Fibroblast of peridontal ligament (primary cell): ENCODE measurements at regions not wholly inside any gene's neighbourhood (a gene's known extent, or its start where the extent isn't known, plus 50 kb on each side); places are given as distances from the start of the nearest gene placed in this dataset.

Experiments
- DNase-seq: peaks from one replicate; pipeline ENCODE4 v3.0.0-alpha.2; 2010; ENCODE audit errors: extremely low read depth

DNA sequence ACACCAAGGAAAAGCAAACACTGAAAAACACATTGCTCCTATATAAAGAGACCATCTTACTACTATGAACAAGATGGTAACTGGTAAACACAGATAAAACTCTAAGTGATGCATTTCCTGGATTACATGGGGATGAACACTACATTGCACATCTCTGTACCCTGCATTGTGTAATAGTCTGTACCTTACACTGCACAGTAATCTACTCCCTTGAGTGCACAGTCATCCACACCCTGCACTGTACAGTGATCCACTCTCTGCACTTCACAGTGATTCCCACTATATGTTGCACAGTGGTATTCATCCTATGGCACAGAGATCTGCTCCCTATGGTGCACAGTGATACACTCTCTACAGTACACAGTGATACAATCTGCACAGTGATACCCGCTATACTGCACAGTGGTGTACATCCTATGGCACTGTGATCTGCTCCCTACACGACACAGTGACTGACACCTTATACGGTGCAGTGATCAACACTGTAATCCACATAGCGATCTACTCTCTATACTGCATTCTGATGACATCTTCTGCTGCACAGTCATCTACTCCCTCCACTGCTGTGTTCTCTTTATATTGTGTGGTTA is 462.2 kb upstream of the RGPD4 start:
- DNase-seq = no peak

DNA sequence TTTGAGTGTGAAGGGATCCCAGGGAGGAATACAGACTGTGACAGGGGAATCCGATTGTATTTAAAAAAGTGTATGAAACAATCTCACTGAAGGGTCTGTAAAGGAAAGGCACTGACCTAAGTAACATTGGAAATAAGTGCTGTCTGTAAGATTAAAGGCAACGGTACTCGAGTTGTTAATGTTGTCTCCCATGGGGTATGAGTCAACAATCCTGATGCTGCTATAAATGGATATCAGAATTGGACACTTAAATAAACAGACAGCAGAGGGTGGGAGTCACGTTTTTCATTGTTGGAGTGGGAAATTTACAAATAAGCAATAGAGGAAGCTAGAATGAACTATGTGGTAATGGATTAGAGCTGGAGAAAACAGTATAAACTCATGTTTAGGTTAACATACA is 452.4 kb upstream of the RGPD4 start:
- DNase-seq = no peak

DNA sequence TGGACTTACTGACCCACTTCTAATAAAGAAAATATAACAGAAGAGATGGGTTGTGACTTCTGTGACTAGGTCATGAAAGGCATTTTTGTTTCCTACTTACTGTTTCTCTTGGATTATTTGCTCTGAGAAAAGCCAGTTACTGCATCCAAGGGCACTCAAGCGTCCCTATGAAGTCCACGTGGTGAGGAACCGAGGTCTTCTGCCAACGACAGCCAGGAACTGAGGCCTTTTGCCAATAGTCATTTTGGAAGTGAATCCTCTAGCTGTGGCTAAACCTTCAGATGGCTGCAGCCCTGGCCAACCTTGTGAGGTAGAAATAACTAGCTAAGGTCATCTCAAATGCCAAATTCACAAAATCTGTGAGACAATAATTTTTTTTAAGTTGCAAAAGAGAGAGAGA is 449.8 kb upstream of the RGPD4 start:
- no peak for DNase-seq

DNA sequence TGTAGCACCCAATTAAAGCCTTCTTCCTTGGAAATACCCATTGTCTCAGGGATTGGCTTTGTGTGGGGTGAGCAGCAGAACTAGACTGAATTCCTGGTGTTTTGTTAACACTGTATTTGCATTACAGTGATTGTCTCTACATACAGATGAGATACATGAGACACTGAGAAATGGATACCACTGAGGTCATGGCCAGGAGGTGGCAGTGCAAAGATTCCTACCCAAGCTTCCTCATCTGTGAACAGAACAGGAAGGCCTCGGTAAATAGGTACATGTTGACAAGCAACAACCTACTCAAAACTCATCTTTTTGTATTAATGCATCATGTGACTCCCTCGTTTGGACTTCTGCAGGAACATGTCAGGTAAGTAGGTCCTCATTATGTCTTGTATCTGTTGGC is 445.8 kb upstream of the RGPD4 start:
- no peak for DNase-seq

DNA sequence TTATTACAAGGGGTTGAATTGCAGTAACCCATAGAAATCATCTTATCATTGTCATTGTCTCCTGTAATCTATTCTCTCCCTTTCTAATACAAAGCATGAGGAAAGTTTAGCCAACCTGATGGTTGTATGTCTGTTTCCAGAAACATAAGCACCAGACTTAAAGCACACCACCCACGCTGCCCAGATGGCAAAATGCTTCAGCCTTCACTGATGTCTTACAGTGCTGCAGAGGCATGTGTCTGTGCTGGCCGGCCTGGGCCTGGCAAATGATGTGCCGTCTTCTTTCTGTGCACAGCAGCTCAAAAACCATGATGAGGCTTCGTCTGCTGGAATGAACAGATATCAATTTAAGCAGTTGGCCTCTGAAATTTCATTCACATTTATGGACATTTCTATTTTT is 443.0 kb upstream of the RGPD4 start:
- DNase-seq = no peak

DNA sequence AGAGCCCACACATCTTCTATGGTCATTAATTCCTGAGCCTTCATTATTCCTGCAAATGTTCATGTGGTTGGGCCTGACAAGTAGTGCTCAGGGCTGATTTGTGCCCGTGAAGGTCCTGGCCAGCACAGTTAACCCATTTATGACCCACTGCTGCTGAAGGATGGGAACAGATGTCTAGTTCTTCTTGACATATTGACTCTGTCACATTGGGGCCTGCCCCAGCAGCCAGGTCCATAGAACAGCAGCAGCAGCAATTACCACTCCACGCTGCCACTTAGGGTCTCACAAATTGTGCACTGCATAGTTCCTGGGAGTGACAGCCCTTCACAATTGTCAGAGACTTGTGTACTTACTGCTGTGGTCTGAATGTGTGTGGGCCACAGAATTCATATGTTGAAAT is 442.3 kb upstream of the RGPD4 start:
- DNase-seq = no peak

DNA sequence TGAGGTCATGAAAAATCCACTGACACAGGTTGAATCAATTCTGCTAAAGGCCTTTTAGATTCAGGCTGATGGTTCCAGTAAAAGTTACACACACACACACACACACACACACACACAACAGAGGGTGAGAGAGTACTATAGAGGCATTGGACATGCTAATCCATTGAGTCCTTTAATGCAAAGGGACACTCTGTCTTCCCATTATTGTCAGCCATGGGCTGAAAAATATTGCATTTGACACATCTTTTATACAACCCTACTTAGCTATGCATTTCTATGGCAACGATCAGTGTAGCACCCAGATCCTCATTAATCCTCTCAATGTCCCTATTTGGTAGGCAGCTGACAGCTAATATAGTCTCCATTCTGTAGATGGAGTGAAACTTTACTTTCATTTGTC is 440.8 kb upstream of the RGPD4 start:
- no peak for DNase-seq

DNA sequence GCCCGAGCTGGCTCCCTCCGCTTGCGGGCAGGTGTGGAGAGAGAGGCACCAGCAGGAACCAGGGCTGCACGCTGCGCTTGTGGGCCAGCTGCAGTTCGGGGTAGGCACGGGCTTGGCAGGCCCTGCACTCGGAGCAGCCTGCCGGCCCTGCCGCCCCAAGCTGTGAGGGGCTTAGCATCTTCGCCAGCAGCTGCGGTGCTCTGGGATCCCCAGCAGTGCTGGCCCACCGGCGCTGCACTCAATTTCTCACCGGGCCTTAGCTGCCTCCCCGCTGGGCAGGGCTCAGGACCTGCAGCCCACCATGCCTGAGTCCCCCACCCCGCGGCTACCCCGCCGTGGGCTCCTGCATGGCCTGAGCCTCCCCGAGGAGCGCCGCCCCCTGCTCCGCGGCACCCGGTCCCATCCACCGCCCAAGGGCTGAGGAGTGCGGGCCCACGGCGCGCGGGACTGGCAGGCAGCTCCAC is 434.4 kb upstream of the RGPD4 start:
- DNase-seq = no peak

DNA sequence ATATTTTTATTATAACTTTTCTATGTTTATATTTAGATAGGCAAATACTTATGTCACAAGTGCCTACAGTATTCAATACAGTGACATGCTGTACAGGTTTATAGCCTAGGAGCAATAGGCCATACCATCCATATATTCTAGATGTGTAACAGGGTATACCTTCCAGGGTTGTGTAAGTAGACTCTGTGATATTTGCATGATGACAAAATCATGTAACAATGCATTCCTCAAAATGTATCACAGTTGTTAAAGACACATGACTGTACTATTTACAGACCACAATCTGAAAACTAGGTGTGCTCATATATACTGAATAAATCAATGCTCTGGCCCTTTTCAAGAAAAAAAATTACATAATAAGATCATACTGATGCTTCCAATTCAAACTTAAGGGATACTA is 433.2 kb upstream of the RGPD4 start:
- DNase-seq = no peak

DNA sequence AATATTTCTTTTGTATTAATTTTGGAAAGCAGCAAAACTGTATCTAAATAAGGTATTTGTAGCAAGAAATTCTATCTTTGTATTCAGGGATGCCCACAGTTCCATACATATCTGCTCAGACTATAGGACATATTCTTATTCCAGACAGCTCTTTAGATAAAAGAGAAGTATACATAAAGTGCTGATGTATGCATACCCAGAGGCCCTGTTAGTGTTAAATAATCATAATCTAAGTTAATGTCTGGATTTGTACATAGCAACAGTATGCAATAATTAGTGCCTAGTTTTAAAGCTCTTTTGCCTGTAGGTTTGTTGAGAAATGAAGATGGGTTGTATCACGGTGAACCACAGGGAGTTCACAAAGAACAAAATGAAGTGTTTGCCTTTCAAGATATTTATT is 428.0 kb upstream of the RGPD4 start:
- no peak for DNase-seq

DNA sequence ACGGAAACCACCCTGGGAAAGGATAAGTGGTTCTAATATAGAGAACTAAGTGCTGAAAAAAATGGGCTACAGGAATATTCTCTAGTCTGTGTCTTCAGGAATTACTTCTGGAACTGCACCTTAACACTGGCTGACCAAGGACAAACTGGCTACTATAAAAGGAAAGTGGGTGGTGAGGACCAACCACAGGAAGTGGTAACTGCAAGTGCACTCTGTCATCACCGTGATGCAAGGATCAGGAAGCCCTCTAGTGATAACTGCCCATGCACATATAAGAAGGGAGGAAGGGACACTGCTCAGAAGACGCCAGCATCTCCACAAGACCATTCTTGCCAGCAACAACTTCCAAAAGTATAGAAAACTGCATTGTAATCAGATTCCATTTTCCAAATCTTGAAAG is 424.4 kb upstream of the RGPD4 start:
- no peak for DNase-seq

DNA sequence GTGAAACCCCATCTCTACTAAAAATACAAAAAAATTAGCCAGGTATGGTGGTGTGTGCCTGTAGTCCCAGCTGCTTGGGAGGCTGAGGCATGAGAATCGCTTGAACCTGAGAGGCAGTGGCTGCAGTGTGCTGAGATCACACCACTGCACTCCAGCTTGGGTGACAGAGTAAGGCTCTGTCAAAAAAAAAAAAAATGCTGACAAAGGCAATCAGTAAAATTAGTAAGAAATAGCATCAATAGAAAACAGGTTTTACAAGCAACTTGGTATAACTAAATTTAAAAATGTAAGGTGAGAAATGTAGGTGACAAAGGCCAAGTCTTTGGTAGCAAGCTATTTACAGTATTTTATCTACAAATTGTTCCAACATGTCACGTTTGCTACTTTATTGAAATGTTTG is 421.4 kb upstream of the RGPD4 start:
- no peak for DNase-seq

DNA sequence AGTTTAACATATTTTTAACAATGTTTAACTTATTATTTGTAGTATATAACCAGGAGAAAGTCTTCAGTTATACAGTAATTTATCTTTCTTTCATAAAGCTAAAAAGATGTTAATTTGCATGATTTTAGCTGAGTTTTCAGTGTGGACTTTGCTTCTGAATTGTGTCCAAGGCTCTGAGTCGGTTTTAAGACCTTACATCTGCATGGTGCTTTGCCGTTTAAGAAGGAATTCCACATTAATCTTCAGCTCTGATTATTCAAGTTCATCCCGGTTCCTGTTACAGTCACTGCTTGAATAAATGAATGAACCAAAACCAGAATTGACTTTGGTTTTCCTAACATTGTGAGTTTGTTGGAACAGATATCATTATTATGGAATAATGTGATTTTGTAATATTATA is 419.7 kb upstream of the RGPD4 start:
- DNase-seq = no peak

DNA sequence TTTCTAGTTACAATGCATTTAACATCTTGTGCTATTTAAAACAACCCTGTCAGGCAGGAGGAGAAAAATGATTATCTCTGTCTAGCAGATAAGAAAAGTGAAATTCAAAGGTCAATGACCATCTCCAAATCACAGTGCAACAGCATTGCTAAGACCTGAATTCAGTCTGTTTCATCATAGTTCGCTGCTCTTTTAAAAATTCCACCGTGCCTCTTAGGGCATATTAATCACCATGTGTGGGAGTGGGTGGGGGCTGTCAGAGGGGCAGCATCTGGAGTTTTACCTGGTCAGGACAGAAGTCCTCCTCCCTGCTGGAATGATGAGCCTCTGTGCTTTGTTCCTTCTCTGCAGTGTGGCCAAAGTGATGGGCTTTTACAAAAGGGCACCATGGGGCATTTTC is 418.7 kb upstream of the RGPD4 start:
- DNase-seq = no peak

DNA sequence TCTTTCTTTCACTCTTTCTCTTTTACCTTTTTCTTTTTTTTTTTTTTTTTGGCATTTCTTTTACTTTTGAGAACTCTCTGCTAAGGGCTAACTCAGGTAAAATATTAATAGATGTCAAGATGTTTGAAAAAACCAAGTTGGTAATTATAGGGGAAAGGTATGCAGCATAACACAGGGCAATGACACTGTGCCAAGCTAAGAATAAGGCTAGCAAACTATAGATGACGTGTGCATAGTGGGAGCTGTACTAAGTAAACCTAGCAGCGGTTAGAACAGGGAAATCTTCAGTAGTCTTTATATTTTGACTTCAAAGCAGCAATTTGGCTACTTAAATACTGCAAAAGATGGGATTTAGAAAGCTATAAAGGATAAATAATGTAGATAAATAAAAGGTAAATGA is 415.4 kb upstream of the RGPD4 start:
- DNase-seq = no peak

DNA sequence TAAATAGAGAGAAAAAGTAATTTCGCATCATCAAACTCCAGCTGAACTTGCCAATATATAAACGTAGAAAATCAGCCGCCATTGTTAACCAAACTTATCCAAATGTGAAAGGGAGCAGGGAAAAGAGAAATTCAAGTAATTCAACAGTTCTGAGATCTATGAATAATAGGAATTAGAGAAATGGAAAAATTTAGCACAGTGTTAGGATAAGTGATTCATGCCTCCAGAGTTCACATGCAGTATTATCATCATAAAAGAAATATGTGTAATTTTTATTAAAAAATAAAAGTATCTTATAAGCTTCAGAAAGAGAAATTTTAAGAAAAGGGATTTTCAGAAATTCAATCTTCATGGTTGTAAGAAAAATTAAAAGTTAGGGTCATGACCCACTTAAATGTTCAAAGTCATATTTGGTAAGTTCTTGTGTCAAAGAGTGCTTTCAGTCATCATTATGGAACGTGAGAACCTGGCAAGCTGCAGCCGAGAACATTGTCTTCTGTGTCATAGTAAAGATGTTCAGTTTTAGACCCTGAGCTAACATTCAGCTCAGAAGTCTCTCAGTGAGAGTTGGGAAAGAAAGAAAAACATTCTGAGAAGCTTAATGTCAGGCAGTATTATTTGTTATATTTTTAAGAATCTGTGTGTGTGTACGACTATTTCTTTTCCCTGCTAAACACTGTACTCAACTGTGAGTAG is 414.3 kb upstream of the RGPD4 start:
- peak; percentile 1 for DNase-seq

DNA sequence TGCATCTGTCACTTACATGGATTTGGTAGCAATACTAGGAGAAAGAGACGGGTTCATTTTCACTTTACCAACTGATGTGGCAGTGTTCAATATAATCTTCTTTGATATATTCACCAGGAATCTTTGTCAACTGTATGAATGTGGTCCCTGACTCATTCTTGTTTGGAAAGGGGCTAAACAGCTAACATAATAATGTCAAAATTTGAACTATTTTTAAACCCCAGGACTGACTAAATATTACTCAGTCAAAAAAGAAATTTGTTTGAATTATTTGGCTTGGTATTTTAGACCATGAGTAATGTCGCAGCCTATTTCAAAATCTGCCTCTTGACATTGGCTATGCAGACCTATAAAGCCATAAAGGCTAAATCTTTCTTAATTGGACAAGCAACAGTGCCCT is 413.7 kb upstream of the RGPD4 start:
- peak; percentile 5 for DNase-seq

DNA sequence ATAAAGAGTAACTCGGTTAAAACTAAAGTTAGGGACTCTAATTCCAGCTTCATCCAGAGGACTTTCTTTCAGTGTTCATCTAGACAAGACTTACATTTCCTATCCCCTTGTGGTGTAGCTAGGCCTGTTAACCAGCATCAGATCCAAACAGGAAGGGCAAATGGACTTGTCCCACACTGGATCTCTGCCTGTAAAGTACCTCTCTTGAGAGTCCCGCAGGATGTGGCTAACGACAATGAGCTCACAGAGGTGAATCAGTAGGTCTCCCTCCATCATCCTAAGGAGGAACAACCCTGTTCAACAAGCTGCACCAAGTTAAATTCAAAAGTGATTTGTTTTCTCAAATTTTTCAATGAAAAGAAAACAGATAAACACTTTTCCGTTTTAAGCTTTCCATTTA is 412.3 kb upstream of the RGPD4 start:
- no peak for DNase-seq

DNA sequence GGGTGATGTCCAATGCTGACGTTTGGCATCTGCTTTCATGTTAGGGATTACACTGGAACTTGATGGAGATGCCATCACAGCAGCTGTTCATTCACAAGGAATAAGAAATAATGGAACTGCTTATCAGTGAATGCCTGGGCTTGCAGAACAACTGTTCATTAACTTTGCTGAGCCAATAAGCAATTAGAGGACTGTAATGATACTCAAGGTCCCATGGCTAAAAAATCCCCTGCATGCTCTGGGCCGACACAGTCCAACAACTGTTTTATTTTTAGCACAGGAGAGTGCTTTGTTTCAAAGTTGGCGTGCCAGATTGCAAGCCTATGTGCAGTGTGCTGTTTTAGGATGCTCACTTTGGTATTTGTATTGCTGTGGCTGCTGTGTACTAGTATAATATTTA is 408.0 kb upstream of the RGPD4 start:
- no peak for DNase-seq

DNA sequence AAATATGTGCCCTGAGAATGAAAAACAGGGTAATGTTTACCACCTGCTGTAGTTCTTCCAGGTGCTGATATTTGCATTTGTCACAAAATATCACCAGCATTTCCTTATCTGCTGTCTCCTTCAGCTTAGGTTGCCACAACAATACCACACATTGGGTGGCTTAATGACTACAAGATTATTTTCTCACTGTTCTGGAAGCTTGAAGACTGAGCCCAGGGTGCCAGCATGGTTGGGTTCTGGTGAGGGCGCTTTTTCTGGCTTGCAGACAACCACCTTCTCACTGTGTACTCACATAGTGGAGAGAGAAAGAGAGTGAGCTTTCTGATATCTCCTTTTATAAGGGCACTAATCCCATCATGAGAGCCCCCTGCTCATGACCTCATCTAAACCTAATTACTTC is 407.5 kb upstream of the RGPD4 start:
- no peak for DNase-seq

DNA sequence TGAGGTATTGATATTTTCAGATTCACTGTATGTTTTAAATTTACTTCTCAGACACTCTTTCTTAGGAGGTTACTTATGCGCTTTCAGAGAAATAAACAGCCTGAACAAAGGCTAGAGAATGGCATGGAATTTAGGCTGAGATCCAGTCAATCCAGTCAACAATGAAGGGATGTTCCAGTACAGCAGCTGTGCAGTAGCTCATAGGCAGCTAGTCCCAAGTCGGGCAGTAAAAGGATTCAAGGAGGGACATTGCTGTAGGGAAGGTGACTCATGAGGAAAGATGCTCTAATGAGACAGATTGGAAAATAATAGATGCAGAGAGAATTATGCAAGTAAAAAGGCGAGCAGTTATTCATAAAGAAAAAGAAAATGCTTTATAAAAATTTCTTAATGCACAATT is 397.9 kb upstream of the RGPD4 start:
- no peak for DNase-seq

DNA sequence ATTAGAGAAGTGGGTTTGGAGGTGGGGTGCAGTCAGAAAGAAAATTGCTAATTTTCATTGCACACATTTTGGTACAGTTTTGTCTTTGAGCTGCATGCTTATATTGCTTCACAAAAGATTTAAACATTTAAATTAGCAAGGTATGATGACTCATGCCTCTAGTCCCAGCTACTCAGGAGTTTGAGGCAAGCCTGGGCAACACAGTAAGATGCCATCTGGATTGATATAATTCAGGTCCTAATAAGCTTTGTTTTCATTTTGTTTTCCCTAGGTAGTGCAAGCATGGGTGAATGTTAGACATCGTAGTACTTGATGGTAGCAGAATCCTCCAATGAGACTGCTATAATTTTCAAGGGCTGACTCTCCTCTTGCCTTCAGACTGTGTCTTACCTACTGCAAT is 396.7 kb upstream of the RGPD4 start:
- no peak for DNase-seq

DNA sequence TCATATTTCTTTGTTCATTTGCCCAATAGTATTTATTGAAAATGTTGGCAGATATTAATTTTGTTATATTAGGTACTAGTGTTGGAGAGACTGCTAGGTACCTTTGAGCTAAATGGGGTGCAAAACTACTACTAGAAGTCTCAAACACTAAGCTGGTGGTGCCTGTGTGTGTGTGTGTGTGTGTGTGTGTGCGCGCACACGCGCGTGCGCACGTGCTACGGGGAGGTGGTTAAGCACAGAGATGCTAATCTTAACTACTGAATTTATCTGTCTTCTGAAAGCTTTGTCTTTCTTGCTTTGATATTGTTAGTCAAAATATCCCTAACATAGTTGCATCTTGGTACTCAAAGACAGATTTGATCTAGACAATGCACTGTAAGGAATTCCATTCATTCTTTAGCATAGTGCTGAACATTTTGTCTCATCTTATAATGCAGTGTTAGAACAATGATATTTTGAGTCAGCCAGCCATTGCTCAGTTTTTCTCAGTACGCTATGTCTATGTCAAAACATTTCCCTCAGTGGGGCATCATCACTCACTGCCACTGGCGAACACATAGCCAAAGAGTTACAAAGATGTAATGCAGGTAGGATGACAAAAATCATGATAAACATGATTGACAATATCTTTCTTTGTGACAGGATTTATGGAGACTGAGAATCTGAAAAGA is 396.0 kb upstream of the RGPD4 start:
- no peak for DNase-seq

DNA sequence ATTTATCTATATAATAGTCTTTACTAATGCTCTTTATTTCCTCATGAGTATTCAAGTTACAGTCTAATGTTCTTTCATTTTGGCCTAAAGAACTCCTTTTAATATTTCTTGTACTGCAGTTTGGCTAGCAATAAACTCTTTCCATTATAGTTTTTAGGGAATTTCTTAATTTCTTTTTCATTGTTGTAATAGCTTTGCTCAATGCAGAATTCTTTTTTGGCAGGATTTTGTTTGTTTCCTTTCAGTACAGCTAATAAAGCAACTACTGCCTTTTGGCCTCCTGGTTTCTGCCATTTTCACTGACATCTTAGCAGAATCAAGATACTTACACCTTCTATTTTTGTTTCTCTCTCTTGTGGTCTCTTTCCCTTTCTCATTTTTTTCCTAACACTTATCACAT is 390.4 kb upstream of the RGPD4 start:
- DNase-seq = no peak
